Activated T-cell treated with anti-CD3 and anti-CD28 coated beads, Interleukin-2, amount 50 U/mL, for 72 hours (primary cell): ENCODE measurements at regions not wholly inside any gene's neighbourhood (a gene's known extent, or its start where the extent isn't known, plus 50 kb on each side); places are given as distances from the start of the nearest gene placed in this dataset.
"Not testable (repeated sequence)": the region's sequence is repeated elsewhere in the genome, so short reads cannot be mapped to it uniquely, and the experiment has no call there.

Source experiments
- ATAC-seq, 2 donors: fragments of 150-1000 bp; cut with Tn5 transposase; replicated peaks in 1 of 2; 2 replicates each; pipeline ENCODE4 v1.10.0; 2021; ENCODE audit warnings: moderate library complexity in 2 of 2, mild to moderate bottlenecking in 1 of 2
- DNase-seq, 2 donors: peaks; one replicate each; pipeline ENCODE4 v3.0.0; 2021 to 2022; ENCODE audit warnings: mixed read lengths in 1 of 2
- H3K27ac Mint-ChIP-seq: one replicate; pipeline ENCODE4 v1.8.0; 2022; ENCODE audit warnings: mild to moderate bottlenecking, moderate library complexity, mixed read lengths
- H3K27me3 Mint-ChIP-seq: one replicate; pipeline ENCODE4 v1.8.0; 2022; ENCODE audit warnings: low read depth, mixed read lengths
- H3K36me3 Mint-ChIP-seq, 2 donors: one replicate each; pipeline ENCODE4 v1.8.0; 2022; ENCODE audit warnings: mixed read lengths in 2 of 2, mild to moderate bottlenecking in 1 of 2; ENCODE audit not compliant: insufficient read depth in 2 of 2
- H3K4me1 Mint-ChIP-seq: one replicate; pipeline ENCODE4 v1.8.0; 2022; ENCODE audit warnings: low read depth, mixed read lengths
- H3K4me3 Mint-ChIP-seq, 2 donors: one replicate each; pipeline ENCODE4 v1.8.0; 2022; ENCODE audit warnings: mild to moderate bottlenecking in 2 of 2, mixed read lengths in 2 of 2, moderate library complexity in 2 of 2
- H3K9me3 Mint-ChIP-seq, 2 donors: one replicate each; pipeline ENCODE4 v1.8.0; 2022; ENCODE audit warnings: mixed read lengths in 2 of 2

GRCh38 chr7:12815871-12816270 lies 128.4 kb downstream of the ARL4A start:
- Mint-ChIP-seq H3K27me3 (no peaks in the 10 kb centered on the region), H3K27ac (no peak overlapping the region), H3K36me3 (no peaks in the 10 kb centered on the region), H3K4me3 (no peak overlapping the region), H3K4me1 (no peaks in the 10 kb centered on the region), H3K9me3 (peaks cover 0 to 6% of the 10 kb centered on the region in 2 donors)
- DNase-seq (no peak), ATAC-seq (no peak)

DNA sequence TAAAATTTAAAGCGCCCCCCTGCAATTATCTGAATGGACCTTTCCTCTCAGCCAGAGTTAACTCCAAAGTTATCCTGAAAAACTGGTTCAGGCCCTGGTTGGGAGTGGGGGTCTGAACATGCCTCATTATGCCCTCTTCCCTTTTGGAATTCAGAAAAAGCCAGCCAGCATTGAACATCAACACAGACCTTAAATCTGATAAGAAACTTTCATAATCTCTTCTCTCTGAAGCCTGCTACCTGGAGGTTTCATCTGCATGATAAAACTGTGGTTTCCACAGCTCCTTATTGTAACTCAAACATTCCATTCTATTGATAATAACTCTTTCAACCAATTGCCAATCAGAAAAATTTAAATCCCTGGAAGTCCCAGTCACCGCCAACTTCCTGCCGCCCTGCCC lies 133.3 kb downstream of the ARL4A start:
- peaks cover 0 to 1% of the 10 kb centered on the region in 2 donors for H3K9me3 Mint-ChIP-seq
- H3K36me3 Mint-ChIP-seq: no peaks in the 10 kb centered on the region
- DNase-seq (no peak), ATAC-seq (no peak)
- no peak overlapping the region for H3K27ac Mint-ChIP-seq
- no peaks in the 10 kb centered on the region for H3K4me1 Mint-ChIP-seq
- no peaks in the 10 kb centered on the region for H3K27me3 Mint-ChIP-seq
- no peak overlapping the region for H3K4me3 Mint-ChIP-seq

DNA sequence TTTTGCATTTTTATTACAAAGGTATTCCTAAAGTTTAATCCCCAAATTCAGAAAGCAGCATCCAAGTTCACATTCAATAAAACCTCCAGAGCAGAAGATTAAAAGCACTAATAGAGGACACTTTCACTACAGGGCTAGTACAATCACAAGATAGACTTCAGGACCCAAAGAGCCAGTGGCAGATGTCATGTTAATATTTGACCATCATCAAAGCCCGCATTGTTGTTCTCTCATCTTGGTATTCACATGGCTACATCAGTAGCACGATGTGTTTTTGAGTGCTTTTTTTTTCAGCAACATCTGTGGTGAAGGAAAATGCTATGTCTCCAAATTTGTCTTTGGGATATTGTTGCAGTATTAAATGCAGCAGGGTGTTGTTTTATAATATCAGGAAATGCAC lies 134.3 kb downstream of the ARL4A start:
- Mint-ChIP-seq H3K36me3 (no peaks in the 10 kb centered on the region), H3K27ac (no peak overlapping the region), H3K4me1 (no peaks in the 10 kb centered on the region), H3K4me3 (no peak overlapping the region), H3K9me3 (peaks cover 0 to 1% of the 10 kb centered on the region in 2 donors), H3K27me3 (no peaks in the 10 kb centered on the region)
- DNase-seq: no peak
- no peak for ATAC-seq

- Mint-ChIP-seq H3K36me3 (no peaks in the 10 kb centered on the region), H3K27ac (no peak overlapping the region), H3K4me3 (no peak overlapping the region), H3K27me3 (no peaks in the 10 kb centered on the region), H3K4me1 (no peaks in the 10 kb centered on the region), H3K9me3 (peaks cover 0 to 1% of the 10 kb centered on the region in 2 donors)
- DNase-seq (no peak), ATAC-seq (no peak)
These were observed 138.6 kb downstream of the ARL4A start for GRCh38 chr7:12826079-12826478.

DNA sequence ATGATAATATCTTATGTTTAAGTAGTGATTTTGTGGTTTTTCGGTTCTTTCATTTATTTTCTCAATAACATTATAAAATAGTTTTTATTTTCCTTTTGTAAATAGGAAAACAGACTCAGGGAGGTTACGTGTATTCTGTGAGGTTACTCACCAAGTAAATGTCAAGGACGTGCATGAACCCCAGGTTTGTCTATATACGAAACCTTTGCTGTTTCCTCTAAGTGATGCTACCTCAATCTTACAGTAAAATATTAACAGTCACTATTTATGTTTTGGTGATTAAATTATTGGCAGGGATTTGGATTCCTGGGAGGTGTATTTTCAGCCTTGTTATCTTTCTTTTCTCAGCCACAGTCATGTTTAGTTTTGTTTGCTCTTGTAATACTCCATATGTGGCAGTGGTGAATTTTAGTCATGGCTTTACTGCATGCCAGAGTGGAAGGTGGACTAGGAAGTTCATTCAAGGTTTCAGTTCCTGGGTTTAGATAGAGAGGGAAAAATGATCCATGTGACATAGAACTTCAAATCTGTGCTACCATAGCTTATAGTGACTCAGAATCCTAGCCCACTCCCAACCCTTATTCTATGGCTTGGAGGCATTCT lies 139.9 kb downstream of the ARL4A start:
- Mint-ChIP-seq H3K27me3 (no peaks in the 10 kb centered on the region), H3K36me3 (no peaks in the 10 kb centered on the region), H3K4me1 (no peaks in the 10 kb centered on the region), H3K9me3 (peaks cover 0 to 1% of the 10 kb centered on the region in 2 donors), H3K27ac (no peak overlapping the region), H3K4me3 (no peak overlapping the region)
- DNase-seq: no peak
- no peak for ATAC-seq

DNA sequence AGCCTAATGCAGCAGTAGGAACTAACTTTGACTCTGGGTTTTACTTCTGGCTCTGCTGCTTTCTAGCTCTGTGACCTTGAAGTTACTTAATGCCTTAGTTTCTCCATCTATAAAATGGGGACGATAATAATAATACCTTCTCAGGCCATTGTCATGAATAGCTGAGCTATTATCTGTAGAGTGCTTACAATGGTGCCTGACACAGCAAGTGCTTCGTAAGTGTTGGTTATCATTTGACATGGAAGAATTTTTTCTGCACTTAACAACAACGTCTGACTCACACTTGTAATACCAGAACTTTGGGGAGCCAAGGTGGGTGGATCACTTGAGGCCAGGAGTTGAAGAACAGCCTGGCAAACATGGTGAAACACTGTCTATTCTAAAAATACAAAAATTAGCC lies 140.5 kb downstream of the ARL4A start:
- peaks cover 0 to under 1% of the 10 kb centered on the region in 2 donors for H3K36me3 Mint-ChIP-seq
- no peak overlapping the region for H3K27ac Mint-ChIP-seq
- no peaks in the 10 kb centered on the region for H3K4me1 Mint-ChIP-seq
- DNase-seq (no peak), ATAC-seq (no peak)
- peaks cover under 1 to 2% of the 10 kb centered on the region in 2 donors for H3K9me3 Mint-ChIP-seq
- H3K4me3 Mint-ChIP-seq: no peak overlapping the region
- no peaks in the 10 kb centered on the region for H3K27me3 Mint-ChIP-seq

GRCh38 chr7:12831024-12831423 lies 143.6 kb downstream of the ARL4A start:
- Mint-ChIP-seq H3K36me3 (peaks cover 5 to 6% of the 10 kb centered on the region in 2 donors), H3K27me3 (no peaks in the 10 kb centered on the region), H3K27ac (no peak overlapping the region), H3K4me1 (no peaks in the 10 kb centered on the region), H3K4me3 (no peak overlapping the region), H3K9me3 (peaks cover 9 to 10% of the 10 kb centered on the region in 2 donors)
- DNase-seq (no peak), ATAC-seq (no peak)

DNA sequence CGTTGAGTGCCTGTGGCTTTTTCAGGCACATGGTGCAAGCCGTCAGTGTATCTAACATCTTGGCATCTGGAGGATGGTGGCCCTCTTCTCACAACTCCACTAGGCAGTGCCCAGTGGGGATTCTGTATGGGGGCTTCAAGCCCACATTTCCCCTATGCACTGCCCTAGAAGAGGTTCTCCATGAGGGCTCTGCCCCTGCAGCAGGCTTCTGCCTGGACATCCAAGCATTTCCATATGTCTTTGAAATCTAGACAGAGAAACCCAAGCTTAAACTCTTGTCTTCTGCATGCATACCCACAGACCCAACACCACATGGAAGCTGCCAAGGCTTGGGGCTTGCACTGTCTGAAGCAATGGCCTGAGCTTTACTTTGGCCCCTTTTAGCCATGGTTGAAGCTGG lies 146.4 kb downstream of the ARL4A start:
- DNase-seq (no peak), ATAC-seq (no peak)
- H3K4me1 Mint-ChIP-seq: no peaks in the 10 kb centered on the region
- H3K9me3 Mint-ChIP-seq: peaks cover 9 to 10% of the 10 kb centered on the region in 2 donors
- peaks cover 9% of the 10 kb centered on the region for H3K27me3 Mint-ChIP-seq
- no peak overlapping the region for H3K4me3 Mint-ChIP-seq
- H3K36me3 Mint-ChIP-seq: peaks cover 5 to 6% of the 10 kb centered on the region in 2 donors
- H3K27ac Mint-ChIP-seq: no peak overlapping the region

DNA sequence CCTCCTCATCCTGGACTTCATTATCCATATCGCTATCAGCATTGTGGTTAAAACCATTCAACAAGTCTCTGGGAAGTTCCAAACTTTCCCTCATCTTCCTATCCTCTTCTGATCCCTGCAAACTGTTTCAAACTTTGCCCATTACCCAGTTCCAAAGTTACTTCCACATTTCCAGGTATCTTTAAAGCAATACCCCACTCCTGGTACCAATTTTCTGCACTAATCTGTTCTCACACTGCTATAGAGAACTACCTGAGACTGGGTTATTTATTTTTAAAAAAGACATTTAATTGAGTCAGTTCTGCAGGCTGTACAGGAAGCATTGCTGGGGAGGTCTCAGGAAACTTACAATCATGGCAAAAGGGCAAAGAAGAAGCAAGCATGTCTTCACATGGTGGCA lies 147.3 kb downstream of the ARL4A start:
- DNase-seq (no peak), ATAC-seq (no peak)
- Mint-ChIP-seq H3K36me3 (peaks cover 5 to 6% of the 10 kb centered on the region in 2 donors), H3K4me1 (no peaks in the 10 kb centered on the region), H3K9me3 (peaks cover 9 to 10% of the 10 kb centered on the region in 2 donors), H3K27me3 (peaks cover 9% of the 10 kb centered on the region), H3K27ac (no peak overlapping the region), H3K4me3 (no peak overlapping the region)

- Mint-ChIP-seq H3K27ac (no peak overlapping the region), H3K4me3 (no peak overlapping the region), H3K36me3 (peaks cover 3% of the 10 kb centered on the region in 2 donors), H3K9me3 (peaks cover 11 to 20% of the 10 kb centered on the region in 2 donors), H3K27me3 (peaks cover 19% of the 10 kb centered on the region), H3K4me1 (no peaks in the 10 kb centered on the region)
- no peak for ATAC-seq
- DNase-seq: no peak
These were observed 152.2 kb downstream of the ARL4A start for GRCh38 chr7:12839508-12840153.

DNA sequence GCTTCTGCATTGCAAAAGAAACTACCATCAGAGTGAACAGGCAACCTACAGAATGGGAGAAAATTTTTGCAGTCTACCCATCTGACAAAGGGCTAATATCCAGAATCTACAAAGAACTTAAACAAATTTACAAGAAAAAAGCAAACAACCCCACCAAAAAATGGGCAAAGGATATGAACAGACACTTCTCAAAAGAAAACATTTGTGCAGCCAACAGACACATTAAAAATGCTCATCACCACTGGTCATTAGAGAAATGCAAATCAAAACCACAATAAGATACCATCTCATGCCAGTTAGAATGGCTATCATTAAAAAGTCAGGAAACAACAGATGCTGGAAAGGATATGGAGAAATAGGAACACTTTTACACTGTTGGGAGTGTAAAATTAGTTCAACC lies 157.3 kb downstream of the ARL4A start:
- H3K27me3 Mint-ChIP-seq: peaks cover 11% of the 10 kb centered on the region
- not testable (repeated sequence) for ATAC-seq, DNase-seq, H3K4me3 Mint-ChIP-seq, H3K4me1 Mint-ChIP-seq, H3K36me3 Mint-ChIP-seq, H3K27ac Mint-ChIP-seq
- peaks cover 14 to 19% of the 10 kb centered on the region in 2 donors for H3K9me3 Mint-ChIP-seq

DNA sequence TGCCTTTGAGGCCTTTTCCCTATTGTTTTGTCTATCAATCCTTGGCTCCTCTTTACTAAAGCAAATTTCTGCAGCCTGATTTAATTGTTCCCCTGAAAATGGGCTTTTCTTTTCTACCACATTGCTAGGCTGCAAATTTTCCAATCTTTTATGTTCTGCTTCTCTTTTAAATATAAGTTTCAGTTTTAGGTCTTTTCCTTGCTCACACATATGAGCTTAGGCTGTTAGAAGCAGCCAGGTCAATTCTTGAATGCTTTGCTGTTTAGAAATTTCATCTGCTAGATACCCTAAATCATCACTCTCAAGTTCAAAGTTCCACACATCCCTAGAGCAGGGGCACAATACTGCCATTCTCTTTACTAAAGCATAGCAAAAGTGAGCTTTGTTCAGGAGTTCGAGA lies 159.6 kb downstream of the ARL4A start:
- Mint-ChIP-seq H3K27me3 (no peaks in the 10 kb centered on the region), H3K4me1 (no peaks in the 10 kb centered on the region), H3K36me3 (peaks cover 1 to 2% of the 10 kb centered on the region in 2 donors), H3K4me3 (no peak overlapping the region), H3K27ac (no peak overlapping the region), H3K9me3 (peaks cover 10 to 12% of the 10 kb centered on the region in 2 donors)
- ATAC-seq: no peak
- DNase-seq: no peak

DNA sequence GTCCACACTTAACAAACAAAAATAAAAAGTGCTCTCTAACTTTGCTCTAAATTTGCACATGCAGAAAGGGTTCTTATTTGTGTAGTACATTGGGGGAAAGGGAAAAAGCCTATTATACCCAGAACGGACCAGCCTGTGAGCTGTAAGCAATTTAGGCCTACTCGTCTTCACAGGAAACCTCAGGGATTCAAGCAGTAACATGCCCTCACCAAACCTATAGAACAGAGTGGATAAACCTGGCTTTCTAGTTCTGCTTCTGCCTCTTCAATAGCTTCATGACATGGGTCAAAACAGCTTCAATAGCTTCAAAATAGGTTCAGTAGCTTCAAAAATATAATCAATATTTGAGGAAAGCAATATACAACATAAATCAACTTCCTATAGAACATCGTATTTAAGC lies 163.7 kb downstream of the ARL4A start:
- H3K27me3 Mint-ChIP-seq: no peaks in the 10 kb centered on the region
- ATAC-seq: no peak
- no peaks in the 10 kb centered on the region for H3K4me1 Mint-ChIP-seq
- peaks cover 0 to 1% of the 10 kb centered on the region in 2 donors for H3K36me3 Mint-ChIP-seq
- DNase-seq: no peak
- no peak overlapping the region for H3K27ac Mint-ChIP-seq
- H3K9me3 Mint-ChIP-seq: peaks cover 2 to 3% of the 10 kb centered on the region in 2 donors
- no peak overlapping the region for H3K4me3 Mint-ChIP-seq

DNA sequence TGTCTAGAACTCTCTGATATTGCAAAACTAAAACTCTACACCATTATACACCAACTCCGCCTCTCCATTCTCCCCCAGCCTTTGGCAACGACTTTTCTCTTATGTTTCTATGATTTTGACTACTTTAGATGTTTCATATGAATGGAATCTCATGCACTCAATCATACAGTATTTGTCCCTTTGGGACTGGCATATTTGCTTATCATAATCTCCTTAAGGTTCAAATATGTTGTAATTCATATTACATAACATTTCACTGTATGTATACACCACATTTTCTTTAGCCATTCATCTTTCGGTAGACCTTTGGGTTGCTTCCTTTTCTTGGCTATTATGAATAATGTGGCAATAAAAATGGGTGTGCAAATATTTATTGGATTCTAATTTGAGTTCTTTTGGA lies 164.4 kb downstream of the ARL4A start:
- Mint-ChIP-seq H3K9me3 (peaks cover 2 to 3% of the 10 kb centered on the region in 2 donors), H3K4me3 (no peak overlapping the region)

More for the DNA sequence above, 164.4 kb downstream of the ARL4A start:
- ATAC-seq (no peak), DNase-seq (no peak)
- Mint-ChIP-seq H3K4me1 (no peaks in the 10 kb centered on the region), H3K27me3 (no peaks in the 10 kb centered on the region), H3K36me3 (peaks cover 0 to 1% of the 10 kb centered on the region in 2 donors), H3K27ac (no peak overlapping the region)
